GF-D8 (cell line): ENCODE measurements at regions not wholly inside any gene's neighbourhood (a gene's known extent, or its start where the extent isn't known, plus 50 kb on each side); places are given as distances from the start of the nearest gene placed in this dataset.

Experiments used
- DNase-seq: peaks from one replicate; lab custom pipeline; 2025; lab: John Stamatoyannopoulos, UW

- no peak for DNase-seq
These were observed 79.5 kb upstream of the IRX3 start for GRCh38 chr16:54365990-54366634.

- no peak for DNase-seq
These were observed 77.2 kb upstream of the IRX3 start for GRCh38 chr16:54363766-54364165.

- DNase-seq = no peak
These were observed 76.1 kb upstream of the IRX3 start for GRCh38 chr16:54362591-54363206.

GRCh38 chr16:54361246-54361645 lies 74.7 kb upstream of the IRX3 start:
- DNase-seq = no peak

GRCh38 chr16:54360681-54361080 lies 74.1 kb upstream of the IRX3 start:
- no peak for DNase-seq

GRCh38 chr16:54359555-54359954 lies 73.0 kb upstream of the IRX3 start:
- DNase-seq = no peak

GRCh38 chr16:54359081-54359480 lies 72.5 kb upstream of the IRX3 start:
- no peak for DNase-seq

- no peak for DNase-seq
These were observed 69.8 kb upstream of the IRX3 start for GRCh38 chr16:54356391-54356790.

GRCh38 chr16:54355251-54355650 lies 68.7 kb upstream of the IRX3 start:
- no peak for DNase-seq

GRCh38 chr16:54353097-54353496 lies 66.5 kb upstream of the IRX3 start:
- DNase-seq = no peak

GRCh38 chr16:54351171-54351570 lies 64.6 kb upstream of the IRX3 start:
- no peak for DNase-seq

- no peak for DNase-seq
These were observed 61.4 kb upstream of the IRX3 start for GRCh38 chr16:54347961-54348360.

GRCh38 chr16:54346041-54346440 lies 59.5 kb upstream of the IRX3 start:
- DNase-seq = no peak

GRCh38 chr16:54344646-54345630 lies 58.4 kb upstream of the IRX3 start:
- DNase-seq = no peak

GRCh38 chr16:54342966-54343365 lies 56.4 kb upstream of the IRX3 start:
- no peak for DNase-seq

- DNase-seq = no peak
These were observed 55.5 kb upstream of the IRX3 start for GRCh38 chr16:54341892-54342776.

GRCh38 chr16:54340531-54340930 lies 53.9 kb upstream of the IRX3 start:
- no peak for DNase-seq

GRCh38 chr16:54336631-54337204 lies 50.1 kb upstream of the IRX3 start:
- no peak for DNase-seq
